Liver (tissue), 8 donors: ENCODE measurements at regions not wholly inside any gene's neighbourhood (a gene's known extent, or its start where the extent isn't known, plus 50 kb on each side); places are given as distances from the start of the nearest gene placed in this dataset.

ENCODE experiments used
- DNase-seq: peaks from one replicate; pipeline ENCODE4 v3.0.0-alpha.2; 2017; ENCODE audit warnings: low spot score
- H3K27ac ChIP-seq, 2 donors: one replicate each; pipeline ENCODE4 v1.7.0; 2013; ENCODE audit warnings: inconsistent platforms in 2 of 2, low read length in 2 of 2, control low read depth in 1 of 2, low read depth in 1 of 2, mild to moderate bottlenecking in 1 of 2
- H3K27me3 ChIP-seq, 4 donors: one replicate each; pipeline versions ENCODE4 v1.6.1 to v1.7.0; 2013; ENCODE audit warnings: low read length in 3 of 4, inconsistent platforms in 1 of 4, mild to moderate bottlenecking in 1 of 4, moderate library complexity in 1 of 4; ENCODE audit not compliant: control insufficient read depth in 4 of 4, insufficient read depth in 4 of 4
- H3K36me3 ChIP-seq, 4 donors: one replicate each; pipeline versions ENCODE4 v1.6.1 to v1.7.0; 2013; ENCODE audit warnings: low read length in 3 of 4, mild to moderate bottlenecking in 3 of 4, low read depth in 1 of 4, moderate library complexity in 1 of 4; ENCODE audit not compliant: control insufficient read depth in 4 of 4, insufficient read depth in 3 of 4
- H3K4me1 ChIP-seq, 4 donors: one replicate each; pipeline versions ENCODE4 v1.6.1 to v1.7.0; 2013; ENCODE audit warnings: low read length in 3 of 4, mild to moderate bottlenecking in 3 of 4, moderate library complexity in 1 of 4; ENCODE audit not compliant: control insufficient read depth in 4 of 4, insufficient read depth in 4 of 4
- H3K4me3 ChIP-seq, 3 donors: one replicate each; pipeline versions ENCODE4 v1.6.1 to v1.7.0; 2013; ENCODE audit warnings: low read length in 3 of 3, control low read depth in 1 of 3, low read depth in 1 of 3, mild to moderate bottlenecking in 1 of 3
- H3K9ac ChIP-seq, 2 donors: one replicate each; pipeline ENCODE4 v1.7.0; 2013; ENCODE audit warnings: low read length in 2 of 2, mild to moderate bottlenecking in 2 of 2, moderate library complexity in 2 of 2, control low read depth in 1 of 2, low read depth in 1 of 2
- H3K9me3 ChIP-seq, 4 donors: one replicate each; pipeline versions ENCODE4 v1.6.1 to v1.7.0; 2013; ENCODE audit warnings: low read length in 3 of 4; ENCODE audit not compliant: control insufficient read depth in 4 of 4
- EGR1 ChIP-seq, 2 donors: IDR thresholded peaks; 2 replicates each; pipeline ENCODE4 v1.6.1; 2016 to 2018; ENCODE audit warnings: antibody characterized with exemption in 2 of 2, low read depth in 2 of 2
- FOXA1 ChIP-seq: IDR thresholded peaks from 2 replicates; pipeline ENCODE4 v1.6.1; 2016; ENCODE audit warnings: antibody characterized with exemption
- FOXA2 ChIP-seq: IDR thresholded peaks from 2 replicates; pipeline ENCODE4 v1.6.1; 2016; ENCODE audit warnings: antibody characterized with exemption
- GABPA ChIP-seq, 2 donors: IDR thresholded peaks in 1 of 2; conservative IDR thresholded peaks in 1 of 2; 2 replicates each; pipeline ENCODE4 v1.6.1; 2016; ENCODE audit warnings: antibody characterized with exemption in 2 of 2, mild to moderate bottlenecking in 1 of 2, moderate library complexity in 1 of 2
- HNF4A ChIP-seq, 2 donors: conservative IDR thresholded peaks; 2 replicates each; pipeline ENCODE4 v1.6.1; 2016; ENCODE audit warnings: antibody characterized with exemption in 2 of 2, mild to moderate bottlenecking in 2 of 2
- HNF4G ChIP-seq: IDR thresholded peaks from 2 replicates; pipeline ENCODE4 v1.6.1; 2016; ENCODE audit warnings: antibody characterized with exemption
- JUND ChIP-seq, 2 donors: IDR thresholded peaks; 2 replicates each; pipeline ENCODE4 v1.6.1; 2016; ENCODE audit warnings: antibody characterized with exemption in 2 of 2
- RXRA ChIP-seq, 2 donors: IDR thresholded peaks; 2 replicates each; pipeline ENCODE4 v1.6.1; 2017 to 2018; ENCODE audit warnings: antibody characterized with exemption in 2 of 2, mild to moderate bottlenecking in 1 of 2
- SP1 ChIP-seq: IDR thresholded peaks from 2 replicates; pipeline ENCODE4 v1.6.1; 2018; ENCODE audit warnings: antibody characterized with exemption, mild to moderate bottlenecking
- TAF1 ChIP-seq: conservative IDR thresholded peaks from 2 replicates; pipeline ENCODE4 v1.6.1; 2016; ENCODE audit warnings: antibody characterized with exemption, mild to moderate bottlenecking
- YY1 ChIP-seq: IDR thresholded peaks from 2 replicates; pipeline ENCODE4 v1.6.1; 2016; ENCODE audit warnings: antibody characterized with exemption, mild to moderate bottlenecking
- WGBS: extraction: QIAGEN DNeasy Blood & Tissue Kit; methylation state at CpG from one replicate; pipeline ENCODE4 v1.1.7; 2013; 5-methylcytosine and 5-hydroxymethylcytosine counted together
- TF ChIP-seq, protein P1 (sequence below): IDR thresholded peaks from 2 replicates; pipeline ENCODE4 v1.6.1; 2016; ENCODE audit warnings: antibody characterized with exemption
- TF ChIP-seq, protein P2 (sequence below): IDR thresholded peaks from 2 replicates; pipeline ENCODE4 v1.6.1; 2016; ENCODE audit warnings: antibody characterized with exemption
- TF ChIP-seq, protein P3 (sequence below): fragments of 150-350 bp; IDR thresholded peaks from 2 replicates; pipeline ENCODE4 v1.5.1; 2017; ENCODE audit warnings: improper control_type of control experiment, low read depth, low read length; ENCODE audit not compliant: missing input control
- TF ChIP-seq, protein P4 (sequence below): IDR thresholded peaks from 2 replicates; pipeline ENCODE4 v1.6.1; 2016; ENCODE audit warnings: antibody characterized with exemption, mild to moderate bottlenecking
- TF ChIP-seq, protein P5 (sequence below): IDR thresholded peaks from 2 replicates; pipeline ENCODE4 v1.6.1; 2016; ENCODE audit warnings: antibody characterized with exemption
- donor health status: healthy.
- donor health status: healthy.
- donor health status: healthy.
- donor health status: healthy.
- donor health status: healthy.

DNA sequence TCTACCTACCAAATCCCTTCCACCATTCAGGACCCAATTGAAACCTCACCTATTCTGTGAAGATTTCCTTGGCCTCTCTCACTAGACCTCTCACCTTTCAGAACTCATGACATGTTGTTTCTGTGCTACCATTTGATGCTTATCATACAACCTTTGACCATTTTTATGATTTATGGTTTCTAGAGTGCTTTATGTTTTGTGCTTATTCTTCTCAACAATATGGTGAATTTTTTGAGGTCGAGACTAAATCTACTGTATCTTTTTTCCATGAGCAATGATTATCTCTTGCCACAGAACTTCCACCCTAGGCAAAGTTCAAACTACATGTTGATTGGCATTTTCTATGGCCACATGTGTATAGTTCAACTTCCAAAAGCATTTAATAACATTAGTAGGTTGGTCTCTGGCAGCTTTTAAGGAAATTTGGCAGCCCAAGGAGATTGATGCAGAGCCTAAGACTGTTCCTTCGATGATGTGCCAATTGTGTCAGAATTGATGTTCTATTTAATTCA is 84.9 kb downstream of the OLIG3 start:
- H3K36me3 ChIP-seq, result no peaks in the 10 kb centered on the region
- H3K4me3 ChIP-seq, result no peak overlapping the region
- peaks cover 0 to 27% (median 7%) of the 10 kb centered on the region in 4 donors for H3K4me1 ChIP-seq
- H3K9me3 ChIP-seq, result no peaks in the 10 kb centered on the region
- TF ChIP-seq SP1 (peak; percentile 16), TAF1 (no peak), RXRA (IDR thresholded peaks at IDR 0.05) (peak in 1 of 2 donors; percentile 15), HNF4A (conservative IDR thresholded peaks at IDR 0.05) (peak; percentile 63 to 75), GABPA (IDR thresholded peaks at IDR 0.05 in 1 of 2, conservative IDR thresholded peaks at IDR 0.05 in 1 of 2) (no peak)
- TF ChIP-seq, protein P1, sequence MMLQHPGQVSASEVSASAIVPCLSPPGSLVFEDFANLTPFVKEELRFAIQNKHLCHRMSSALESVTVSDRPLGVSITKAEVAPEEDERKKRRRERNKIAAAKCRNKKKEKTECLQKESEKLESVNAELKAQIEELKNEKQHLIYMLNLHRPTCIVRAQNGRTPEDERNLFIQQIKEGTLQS, result peak; percentile 23
- TF ChIP-seq, protein P2, sequence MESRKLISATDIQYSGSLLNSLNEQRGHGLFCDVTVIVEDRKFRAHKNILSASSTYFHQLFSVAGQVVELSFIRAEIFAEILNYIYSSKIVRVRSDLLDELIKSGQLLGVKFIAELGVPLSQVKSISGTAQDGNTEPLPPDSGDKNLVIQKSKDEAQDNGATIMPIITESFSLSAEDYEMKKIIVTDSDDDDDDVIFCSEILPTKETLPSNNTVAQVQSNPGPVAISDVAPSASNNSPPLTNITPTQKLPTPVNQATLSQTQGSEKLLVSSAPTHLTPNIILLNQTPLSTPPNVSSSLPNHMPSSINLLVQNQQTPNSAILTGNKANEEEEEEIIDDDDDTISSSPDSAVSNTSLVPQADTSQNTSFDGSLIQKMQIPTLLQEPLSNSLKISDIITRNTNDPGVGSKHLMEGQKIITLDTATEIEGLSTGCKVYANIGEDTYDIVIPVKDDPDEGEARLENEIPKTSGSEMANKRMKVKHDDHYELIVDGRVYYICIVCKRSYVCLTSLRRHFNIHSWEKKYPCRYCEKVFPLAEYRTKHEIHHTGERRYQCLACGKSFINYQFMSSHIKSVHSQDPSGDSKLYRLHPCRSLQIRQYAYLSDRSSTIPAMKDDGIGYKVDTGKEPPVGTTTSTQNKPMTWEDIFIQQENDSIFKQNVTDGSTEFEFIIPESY, result no peak
- H3K27ac ChIP-seq, result no peak overlapping the region
- H3K27me3 ChIP-seq, result no peaks in the 10 kb centered on the region
- DNase-seq, result no peak
- no peak overlapping the region for H3K9ac ChIP-seq
- 54% methylated on average over 2 of the region's 2 CpGs for WGBS

DNA sequence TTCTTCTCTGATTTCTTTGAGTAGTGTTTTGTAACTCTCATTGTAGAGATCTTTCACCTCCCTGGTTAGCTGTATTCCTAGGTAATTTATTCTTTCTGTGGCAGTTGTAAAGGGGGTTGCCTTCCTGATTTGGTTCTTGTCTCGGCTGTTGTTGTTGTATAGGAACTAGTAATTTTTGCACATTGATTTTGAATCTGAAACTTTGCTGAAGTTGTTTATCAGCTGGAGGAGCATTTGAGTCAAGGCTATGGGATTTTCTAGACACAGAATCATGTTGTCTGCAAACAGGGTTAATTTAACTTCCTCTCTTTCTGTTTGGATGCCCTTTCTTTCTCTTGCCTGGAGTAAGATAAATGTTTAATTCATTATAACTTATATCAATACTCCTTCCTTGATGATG is 86.4 kb downstream of the OLIG3 start:
- TF ChIP-seq SP1 (no peak), EGR1 (IDR thresholded peaks at IDR 0.05; ENCODE audit: low read depth in 2 of 2) (no peak), RXRA (IDR thresholded peaks at IDR 0.05) (no peak), FOXA2 (no peak), HNF4A (conservative IDR thresholded peaks at IDR 0.05) (no peak), TAF1 (no peak), GABPA (IDR thresholded peaks at IDR 0.05 in 1 of 2, conservative IDR thresholded peaks at IDR 0.05 in 1 of 2) (no peak)
- TF ChIP-seq, protein P3, sequence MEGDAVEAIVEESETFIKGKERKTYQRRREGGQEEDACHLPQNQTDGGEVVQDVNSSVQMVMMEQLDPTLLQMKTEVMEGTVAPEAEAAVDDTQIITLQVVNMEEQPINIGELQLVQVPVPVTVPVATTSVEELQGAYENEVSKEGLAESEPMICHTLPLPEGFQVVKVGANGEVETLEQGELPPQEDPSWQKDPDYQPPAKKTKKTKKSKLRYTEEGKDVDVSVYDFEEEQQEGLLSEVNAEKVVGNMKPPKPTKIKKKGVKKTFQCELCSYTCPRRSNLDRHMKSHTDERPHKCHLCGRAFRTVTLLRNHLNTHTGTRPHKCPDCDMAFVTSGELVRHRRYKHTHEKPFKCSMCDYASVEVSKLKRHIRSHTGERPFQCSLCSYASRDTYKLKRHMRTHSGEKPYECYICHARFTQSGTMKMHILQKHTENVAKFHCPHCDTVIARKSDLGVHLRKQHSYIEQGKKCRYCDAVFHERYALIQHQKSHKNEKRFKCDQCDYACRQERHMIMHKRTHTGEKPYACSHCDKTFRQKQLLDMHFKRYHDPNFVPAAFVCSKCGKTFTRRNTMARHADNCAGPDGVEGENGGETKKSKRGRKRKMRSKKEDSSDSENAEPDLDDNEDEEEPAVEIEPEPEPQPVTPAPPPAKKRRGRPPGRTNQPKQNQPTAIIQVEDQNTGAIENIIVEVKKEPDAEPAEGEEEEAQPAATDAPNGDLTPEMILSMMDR, result no peak
- no peaks in the 10 kb centered on the region for H3K9me3 ChIP-seq
- H3K27me3 ChIP-seq, result no peaks in the 10 kb centered on the region
- no peak overlapping the region for H3K27ac ChIP-seq
- H3K4me3 ChIP-seq, result no peak overlapping the region
- peaks cover 2 to 34% (median 19%) of the 10 kb centered on the region in 4 donors for H3K4me1 ChIP-seq
- H3K9ac ChIP-seq, result no peak overlapping the region
- WGBS, result 84% methylated on average over 1 of the region's 1 CpG
- H3K36me3 ChIP-seq, result no peaks in the 10 kb centered on the region
- DNase-seq, result no peak

DNA sequence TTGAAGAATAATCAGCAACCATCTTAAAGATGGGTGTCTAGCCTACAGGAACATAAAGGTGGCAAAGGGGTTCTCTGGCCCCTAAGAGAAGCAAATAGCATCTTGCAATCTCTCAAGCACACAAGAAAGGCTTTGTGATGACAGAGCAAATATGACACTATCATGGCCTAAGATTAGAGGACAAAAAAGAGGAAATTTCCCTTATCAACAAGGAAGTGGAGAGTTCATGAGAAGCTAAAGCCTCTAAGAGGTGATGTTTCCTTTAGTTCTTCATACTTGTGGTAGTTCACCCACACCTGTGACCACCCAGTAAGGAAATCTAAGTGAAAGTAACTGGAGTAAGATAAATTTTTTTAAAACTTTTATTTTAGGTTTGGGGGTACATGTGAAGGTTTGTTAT is 88.4 kb downstream of the OLIG3 start:
- Histone ChIP-seq H3K27ac (no peak overlapping the region), H3K9me3 (no peaks in the 10 kb centered on the region), H3K9ac (no peak overlapping the region), H3K27me3 (no peaks in the 10 kb centered on the region), H3K36me3 (no peaks in the 10 kb centered on the region), H3K4me3 (no peak overlapping the region), H3K4me1 (peaks cover 2 to 29% (median 19%) of the 10 kb centered on the region in 4 donors)
- DNase-seq, result no peak
- TF ChIP-seq, protein P1, result no peak
- TF ChIP-seq TAF1, result no peak
- TF ChIP-seq, protein P3, result no peak
- no peak for TF ChIP-seq EGR1 (IDR thresholded peaks at IDR 0.05; ENCODE audit: low read depth in 2 of 2)
- no peak for TF ChIP-seq RXRA (IDR thresholded peaks at IDR 0.05)
- TF ChIP-seq, protein P4, sequence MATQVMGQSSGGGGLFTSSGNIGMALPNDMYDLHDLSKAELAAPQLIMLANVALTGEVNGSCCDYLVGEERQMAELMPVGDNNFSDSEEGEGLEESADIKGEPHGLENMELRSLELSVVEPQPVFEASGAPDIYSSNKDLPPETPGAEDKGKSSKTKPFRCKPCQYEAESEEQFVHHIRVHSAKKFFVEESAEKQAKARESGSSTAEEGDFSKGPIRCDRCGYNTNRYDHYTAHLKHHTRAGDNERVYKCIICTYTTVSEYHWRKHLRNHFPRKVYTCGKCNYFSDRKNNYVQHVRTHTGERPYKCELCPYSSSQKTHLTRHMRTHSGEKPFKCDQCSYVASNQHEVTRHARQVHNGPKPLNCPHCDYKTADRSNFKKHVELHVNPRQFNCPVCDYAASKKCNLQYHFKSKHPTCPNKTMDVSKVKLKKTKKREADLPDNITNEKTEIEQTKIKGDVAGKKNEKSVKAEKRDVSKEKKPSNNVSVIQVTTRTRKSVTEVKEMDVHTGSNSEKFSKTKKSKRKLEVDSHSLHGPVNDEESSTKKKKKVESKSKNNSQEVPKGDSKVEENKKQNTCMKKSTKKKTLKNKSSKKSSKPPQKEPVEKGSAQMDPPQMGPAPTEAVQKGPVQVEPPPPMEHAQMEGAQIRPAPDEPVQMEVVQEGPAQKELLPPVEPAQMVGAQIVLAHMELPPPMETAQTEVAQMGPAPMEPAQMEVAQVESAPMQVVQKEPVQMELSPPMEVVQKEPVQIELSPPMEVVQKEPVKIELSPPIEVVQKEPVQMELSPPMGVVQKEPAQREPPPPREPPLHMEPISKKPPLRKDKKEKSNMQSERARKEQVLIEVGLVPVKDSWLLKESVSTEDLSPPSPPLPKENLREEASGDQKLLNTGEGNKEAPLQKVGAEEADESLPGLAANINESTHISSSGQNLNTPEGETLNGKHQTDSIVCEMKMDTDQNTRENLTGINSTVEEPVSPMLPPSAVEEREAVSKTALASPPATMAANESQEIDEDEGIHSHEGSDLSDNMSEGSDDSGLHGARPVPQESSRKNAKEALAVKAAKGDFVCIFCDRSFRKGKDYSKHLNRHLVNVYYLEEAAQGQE, result no peak
- no peak for TF ChIP-seq YY1
- no peak for TF ChIP-seq JUND (IDR thresholded peaks at IDR 0.05)
- TF ChIP-seq HNF4G, result no peak
- TF ChIP-seq, protein P5, sequence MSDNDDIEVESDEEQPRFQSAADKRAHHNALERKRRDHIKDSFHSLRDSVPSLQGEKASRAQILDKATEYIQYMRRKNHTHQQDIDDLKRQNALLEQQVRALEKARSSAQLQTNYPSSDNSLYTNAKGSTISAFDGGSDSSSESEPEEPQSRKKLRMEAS, result no peak
- TF ChIP-seq FOXA1, result no peak
